ENCODE measurements at regions not wholly inside any gene's neighbourhood (a gene's known extent, or its start where the extent isn't known, plus 50 kb on each side); places are given as distances from the start of the nearest gene placed in this dataset.

DNA sequence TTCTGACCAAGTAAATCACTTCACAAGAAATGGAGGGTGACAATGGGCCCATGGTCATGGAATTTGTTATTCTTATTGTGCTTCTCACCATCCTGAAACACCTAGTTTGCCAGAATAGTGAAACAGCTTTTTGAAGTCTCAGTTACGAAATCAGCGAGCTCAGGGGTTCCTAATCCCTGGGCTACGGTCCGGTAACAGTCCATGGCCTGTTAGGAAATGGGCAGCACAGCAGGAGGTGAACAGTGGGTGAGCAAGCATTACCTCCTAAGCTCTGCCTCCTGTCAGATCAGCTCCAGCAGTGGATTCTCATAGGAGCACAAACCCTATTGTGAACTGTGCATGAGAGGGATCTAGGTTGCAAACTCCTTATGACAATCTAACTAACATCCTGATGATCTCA, 1356.3 kb downstream of the KCNT2 start:
- TF ChIP-seq, protein P1, sequence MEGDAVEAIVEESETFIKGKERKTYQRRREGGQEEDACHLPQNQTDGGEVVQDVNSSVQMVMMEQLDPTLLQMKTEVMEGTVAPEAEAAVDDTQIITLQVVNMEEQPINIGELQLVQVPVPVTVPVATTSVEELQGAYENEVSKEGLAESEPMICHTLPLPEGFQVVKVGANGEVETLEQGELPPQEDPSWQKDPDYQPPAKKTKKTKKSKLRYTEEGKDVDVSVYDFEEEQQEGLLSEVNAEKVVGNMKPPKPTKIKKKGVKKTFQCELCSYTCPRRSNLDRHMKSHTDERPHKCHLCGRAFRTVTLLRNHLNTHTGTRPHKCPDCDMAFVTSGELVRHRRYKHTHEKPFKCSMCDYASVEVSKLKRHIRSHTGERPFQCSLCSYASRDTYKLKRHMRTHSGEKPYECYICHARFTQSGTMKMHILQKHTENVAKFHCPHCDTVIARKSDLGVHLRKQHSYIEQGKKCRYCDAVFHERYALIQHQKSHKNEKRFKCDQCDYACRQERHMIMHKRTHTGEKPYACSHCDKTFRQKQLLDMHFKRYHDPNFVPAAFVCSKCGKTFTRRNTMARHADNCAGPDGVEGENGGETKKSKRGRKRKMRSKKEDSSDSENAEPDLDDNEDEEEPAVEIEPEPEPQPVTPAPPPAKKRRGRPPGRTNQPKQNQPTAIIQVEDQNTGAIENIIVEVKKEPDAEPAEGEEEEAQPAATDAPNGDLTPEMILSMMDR (IDR thresholded peaks at IDR 0.05; ENCODE audit: borderline replicate concordance, extremely low read depth, low read length, poor library complexity, severe bottlenecking) = no peak
- TF ChIP-seq EZH2 (IDR thresholded peaks at IDR 0.05; ENCODE audit: borderline replicate concordance, low read depth, low read length, severe bottlenecking) = no peak
